ENCODE measurements at regions not wholly inside any gene's neighbourhood (a gene's known extent, or its start where the extent isn't known, plus 50 kb on each side); places are given as distances from the start of the nearest gene placed in this dataset.

DNA sequence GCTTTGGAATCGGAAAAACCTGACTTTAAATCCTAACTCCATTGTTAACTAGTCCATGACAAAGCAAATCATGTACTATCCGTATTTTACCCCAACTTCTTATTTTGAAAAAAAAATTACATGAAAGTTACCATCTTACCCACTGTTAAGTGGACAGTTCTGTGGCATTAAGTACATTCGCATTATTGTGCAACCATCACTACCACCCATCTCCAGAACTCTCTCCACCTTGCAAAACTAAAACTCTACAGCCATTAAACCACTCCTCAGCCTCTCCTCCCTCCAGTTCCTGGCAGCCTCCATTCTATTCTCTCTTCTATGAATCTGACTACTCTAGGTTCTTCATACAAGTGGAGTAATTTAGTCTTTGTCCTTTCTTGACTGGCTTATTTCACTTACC, 176.5 kb downstream of the USP12 start:
- no peak for TF ChIP-seq CEBPB (IDR thresholded peaks at IDR 0.05; ENCODE audit: low read depth, low read length)
- TF ChIP-seq, protein P1, sequence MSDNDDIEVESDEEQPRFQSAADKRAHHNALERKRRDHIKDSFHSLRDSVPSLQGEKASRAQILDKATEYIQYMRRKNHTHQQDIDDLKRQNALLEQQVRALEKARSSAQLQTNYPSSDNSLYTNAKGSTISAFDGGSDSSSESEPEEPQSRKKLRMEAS (IDR thresholded peaks at IDR 0.05): no peak
- no peak for TF ChIP-seq GTF2F1 (IDR thresholded peaks at IDR 0.05; ENCODE audit: borderline replicate concordance, low read depth, low read length)
- TF ChIP-seq JUN (IDR thresholded peaks at IDR 0.05; ENCODE audit: low read depth, low read length): no peak
- no peak for TF ChIP-seq RFX5 (IDR thresholded peaks at IDR 0.05; ENCODE audit: borderline replicate concordance, low read depth, low read length)
- no peak for TF ChIP-seq NRF1 (IDR thresholded peaks at IDR 0.05; ENCODE audit: low read depth, low read length)
- TF ChIP-seq SP1 (IDR thresholded peaks at IDR 0.05; ENCODE audit: low read depth, low read length): no peak
- TF ChIP-seq EP300 (IDR thresholded peaks at IDR 0.05; ENCODE audit: borderline replicate concordance in 1 of 2, low read depth in 2 of 2, low read length in 2 of 2): no peak
- TF ChIP-seq, protein P2, sequence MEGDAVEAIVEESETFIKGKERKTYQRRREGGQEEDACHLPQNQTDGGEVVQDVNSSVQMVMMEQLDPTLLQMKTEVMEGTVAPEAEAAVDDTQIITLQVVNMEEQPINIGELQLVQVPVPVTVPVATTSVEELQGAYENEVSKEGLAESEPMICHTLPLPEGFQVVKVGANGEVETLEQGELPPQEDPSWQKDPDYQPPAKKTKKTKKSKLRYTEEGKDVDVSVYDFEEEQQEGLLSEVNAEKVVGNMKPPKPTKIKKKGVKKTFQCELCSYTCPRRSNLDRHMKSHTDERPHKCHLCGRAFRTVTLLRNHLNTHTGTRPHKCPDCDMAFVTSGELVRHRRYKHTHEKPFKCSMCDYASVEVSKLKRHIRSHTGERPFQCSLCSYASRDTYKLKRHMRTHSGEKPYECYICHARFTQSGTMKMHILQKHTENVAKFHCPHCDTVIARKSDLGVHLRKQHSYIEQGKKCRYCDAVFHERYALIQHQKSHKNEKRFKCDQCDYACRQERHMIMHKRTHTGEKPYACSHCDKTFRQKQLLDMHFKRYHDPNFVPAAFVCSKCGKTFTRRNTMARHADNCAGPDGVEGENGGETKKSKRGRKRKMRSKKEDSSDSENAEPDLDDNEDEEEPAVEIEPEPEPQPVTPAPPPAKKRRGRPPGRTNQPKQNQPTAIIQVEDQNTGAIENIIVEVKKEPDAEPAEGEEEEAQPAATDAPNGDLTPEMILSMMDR (IDR thresholded peaks at IDR 0.05; ENCODE audit: control extremely low read depth in 1 of 3, insufficient read depth in 1 of 3, low read depth in 1 of 3, low read length in 3 of 3): no peak
- no peak for TF ChIP-seq CREB1 (IDR thresholded peaks at IDR 0.05)
- TF ChIP-seq CBX8 (IDR thresholded peaks at IDR 0.05; ENCODE audit: borderline replicate concordance, low read depth, low read length): no peak

Measured in H1 (cell line).